ENCODE measurements at regions not wholly inside any gene's neighbourhood (a gene's known extent, or its start where the extent isn't known, plus 50 kb on each side); places are given as distances from the start of the nearest gene placed in this dataset.

- TF ChIP-seq CTCF (IDR thresholded peaks at IDR 0.05) (no peak), POLR2A (IDR thresholded peaks at IDR 0.05) (no peak)
These were observed 418.5 kb upstream of the CNTNAP5 start for GRCh38 chr2:123606631-123607030.
